ENCODE measurements at regions not wholly inside any gene's neighbourhood (a gene's known extent, or its start where the extent isn't known, plus 50 kb on each side); places are given as distances from the start of the nearest gene placed in this dataset.

GRCh38 chr17:34117332-34117731 is 137.8 kb upstream of the CCL2 start:
- Histone ChIP-seq H3K36me3 (ENCODE audit: insufficient read depth, low read length) (no peaks in the 10 kb centered on the region), H3K79me2 (ENCODE audit: control insufficient read depth, insufficient read depth, low read length, unreplicated experiment) (no peaks in the 10 kb centered on the region), H3K4me1 (ENCODE audit: control insufficient read depth, insufficient read depth, low read length, unreplicated experiment) (no peaks in the 10 kb centered on the region), H3K4me3 (ENCODE audit: low read depth, low read length) (no peak overlapping the region), H3K27me3 (ENCODE audit: insufficient read depth, low read length) (no peaks in the 10 kb centered on the region), H3K27ac (ENCODE audit: low read depth, low read length) (no peak overlapping the region), H2AFZ (ENCODE audit: low read length, unreplicated experiment) (no peak overlapping the region)

- H2AFZ ChIP-seq (ENCODE audit: low read length, unreplicated experiment) = no peak overlapping the region
- H3K4me1 ChIP-seq (ENCODE audit: control insufficient read depth, insufficient read depth, low read length, unreplicated experiment) = no peaks in the 10 kb centered on the region
- H3K27me3 ChIP-seq (ENCODE audit: insufficient read depth, low read length) = no peaks in the 10 kb centered on the region
- H3K79me2 ChIP-seq (ENCODE audit: control insufficient read depth, insufficient read depth, low read length, unreplicated experiment) = no peaks in the 10 kb centered on the region
- no peak overlapping the region for H3K27ac ChIP-seq (ENCODE audit: low read depth, low read length)
- no peak overlapping the region for H3K4me3 ChIP-seq (ENCODE audit: low read depth, low read length)
- H3K36me3 ChIP-seq (ENCODE audit: insufficient read depth, low read length) = no peaks in the 10 kb centered on the region
These were observed 137.3 kb upstream of the CCL2 start for GRCh38 chr17:34117811-34118210.

- Histone ChIP-seq H3K79me2 (ENCODE audit: control insufficient read depth, insufficient read depth, low read length, unreplicated experiment) (no peaks in the 10 kb centered on the region), H3K27me3 (ENCODE audit: insufficient read depth, low read length) (no peaks in the 10 kb centered on the region), H3K27ac (ENCODE audit: low read depth, low read length) (no peak overlapping the region), H2AFZ (ENCODE audit: low read length, unreplicated experiment) (no peak overlapping the region), H3K36me3 (ENCODE audit: insufficient read depth, low read length) (no peaks in the 10 kb centered on the region), H3K4me1 (ENCODE audit: control insufficient read depth, insufficient read depth, low read length, unreplicated experiment) (no peaks in the 10 kb centered on the region), H3K4me3 (ENCODE audit: low read depth, low read length) (no peak overlapping the region)
These were observed 136.5 kb upstream of the CCL2 start for GRCh38 chr17:34118564-34118963.

- Histone ChIP-seq H3K27me3 (ENCODE audit: insufficient read depth, low read length) (no peaks in the 10 kb centered on the region), H3K27ac (ENCODE audit: low read depth, low read length) (no peak overlapping the region), H2AFZ (ENCODE audit: low read length, unreplicated experiment) (no peak overlapping the region), H3K4me3 (ENCODE audit: low read depth, low read length) (no peak overlapping the region), H3K4me1 (ENCODE audit: control insufficient read depth, insufficient read depth, low read length, unreplicated experiment) (no peaks in the 10 kb centered on the region), H3K36me3 (ENCODE audit: insufficient read depth, low read length) (no peaks in the 10 kb centered on the region), H3K79me2 (ENCODE audit: control insufficient read depth, insufficient read depth, low read length, unreplicated experiment) (no peaks in the 10 kb centered on the region)
These were observed 133.8 kb upstream of the CCL2 start for GRCh38 chr17:34121311-34121710.

GRCh38 chr17:34122515-34122914 is 132.6 kb upstream of the CCL2 start:
- no peaks in the 10 kb centered on the region for H3K27me3 ChIP-seq (ENCODE audit: insufficient read depth, low read length)
- H3K4me3 ChIP-seq (ENCODE audit: low read depth, low read length) = no peak overlapping the region
- H3K79me2 ChIP-seq (ENCODE audit: control insufficient read depth, insufficient read depth, low read length, unreplicated experiment) = no peaks in the 10 kb centered on the region
- H3K36me3 ChIP-seq (ENCODE audit: insufficient read depth, low read length) = no peaks in the 10 kb centered on the region
- H2AFZ ChIP-seq (ENCODE audit: low read length, unreplicated experiment) = no peak overlapping the region
- no peak overlapping the region for H3K27ac ChIP-seq (ENCODE audit: low read depth, low read length)
- H3K4me1 ChIP-seq (ENCODE audit: control insufficient read depth, insufficient read depth, low read length, unreplicated experiment) = no peaks in the 10 kb centered on the region

GRCh38 chr17:34125010-34125409 is 130.1 kb upstream of the CCL2 start:
- no peaks in the 10 kb centered on the region for H3K27me3 ChIP-seq (ENCODE audit: insufficient read depth, low read length)
- H3K79me2 ChIP-seq (ENCODE audit: control insufficient read depth, insufficient read depth, low read length, unreplicated experiment) = no peaks in the 10 kb centered on the region

GRCh38 chr17:34125921-34126320 is 129.2 kb upstream of the CCL2 start:
- no peaks in the 10 kb centered on the region for H3K27me3 ChIP-seq (ENCODE audit: insufficient read depth, low read length)
- H3K36me3 ChIP-seq (ENCODE audit: insufficient read depth, low read length) = no peaks in the 10 kb centered on the region
- H2AFZ ChIP-seq (ENCODE audit: low read length, unreplicated experiment) = no peak overlapping the region
- H3K79me2 ChIP-seq (ENCODE audit: control insufficient read depth, insufficient read depth, low read length, unreplicated experiment) = no peaks in the 10 kb centered on the region
- no peak overlapping the region for H3K27ac ChIP-seq (ENCODE audit: low read depth, low read length)
- H3K4me3 ChIP-seq (ENCODE audit: low read depth, low read length) = no peak overlapping the region
- no peaks in the 10 kb centered on the region for H3K4me1 ChIP-seq (ENCODE audit: control insufficient read depth, insufficient read depth, low read length, unreplicated experiment)

More at GRCh38 chr17:34125010-34125409, 130.1 kb upstream of the CCL2 start:
- no peaks in the 10 kb centered on the region for H3K36me3 ChIP-seq (ENCODE audit: insufficient read depth, low read length)
- H3K27ac ChIP-seq (ENCODE audit: low read depth, low read length) = no peak overlapping the region
- no peak overlapping the region for H3K4me3 ChIP-seq (ENCODE audit: low read depth, low read length)
- H3K4me1 ChIP-seq (ENCODE audit: control insufficient read depth, insufficient read depth, low read length, unreplicated experiment) = no peaks in the 10 kb centered on the region
- no peak overlapping the region for H2AFZ ChIP-seq (ENCODE audit: low read length, unreplicated experiment)

GRCh38 chr17:34126496-34126895 is 128.6 kb upstream of the CCL2 start:
- Histone ChIP-seq H3K27ac (ENCODE audit: low read depth, low read length) (no peak overlapping the region), H3K27me3 (ENCODE audit: insufficient read depth, low read length) (no peaks in the 10 kb centered on the region), H3K4me1 (ENCODE audit: control insufficient read depth, insufficient read depth, low read length, unreplicated experiment) (no peaks in the 10 kb centered on the region), H2AFZ (ENCODE audit: low read length, unreplicated experiment) (no peak overlapping the region), H3K36me3 (ENCODE audit: insufficient read depth, low read length) (no peaks in the 10 kb centered on the region), H3K79me2 (ENCODE audit: control insufficient read depth, insufficient read depth, low read length, unreplicated experiment) (no peaks in the 10 kb centered on the region), H3K4me3 (ENCODE audit: low read depth, low read length) (no peak overlapping the region)

GRCh38 chr17:34126965-34127364 is 128.1 kb upstream of the CCL2 start:
- Histone ChIP-seq H3K36me3 (ENCODE audit: insufficient read depth, low read length) (no peaks in the 10 kb centered on the region), H3K79me2 (ENCODE audit: control insufficient read depth, insufficient read depth, low read length, unreplicated experiment) (no peaks in the 10 kb centered on the region), H3K27ac (ENCODE audit: low read depth, low read length) (no peak overlapping the region), H3K27me3 (ENCODE audit: insufficient read depth, low read length) (no peaks in the 10 kb centered on the region), H3K4me3 (ENCODE audit: low read depth, low read length) (no peak overlapping the region), H2AFZ (ENCODE audit: low read length, unreplicated experiment) (no peak overlapping the region), H3K4me1 (ENCODE audit: control insufficient read depth, insufficient read depth, low read length, unreplicated experiment) (no peaks in the 10 kb centered on the region)

- Histone ChIP-seq H3K4me1 (ENCODE audit: control insufficient read depth, insufficient read depth, low read length, unreplicated experiment) (no peaks in the 10 kb centered on the region), H3K27me3 (ENCODE audit: insufficient read depth, low read length) (no peaks in the 10 kb centered on the region)
These were observed 124.5 kb upstream of the CCL2 start for GRCh38 chr17:34130544-34130943.

GRCh38 chr17:34131386-34131785 is 123.7 kb upstream of the CCL2 start:
- no peak overlapping the region for H3K4me3 ChIP-seq (ENCODE audit: low read depth, low read length)

More at GRCh38 chr17:34130544-34130943, 124.5 kb upstream of the CCL2 start:
- Histone ChIP-seq H2AFZ (ENCODE audit: low read length, unreplicated experiment) (no peak overlapping the region), H3K27ac (ENCODE audit: low read depth, low read length) (no peak overlapping the region), H3K4me3 (ENCODE audit: low read depth, low read length) (no peak overlapping the region), H3K79me2 (ENCODE audit: control insufficient read depth, insufficient read depth, low read length, unreplicated experiment) (no peaks in the 10 kb centered on the region), H3K36me3 (ENCODE audit: insufficient read depth, low read length) (no peaks in the 10 kb centered on the region)

More at GRCh38 chr17:34131386-34131785, 123.7 kb upstream of the CCL2 start:
- no peaks in the 10 kb centered on the region for H3K27me3 ChIP-seq (ENCODE audit: insufficient read depth, low read length)
- H2AFZ ChIP-seq (ENCODE audit: low read length, unreplicated experiment) = no peak overlapping the region
- no peaks in the 10 kb centered on the region for H3K79me2 ChIP-seq (ENCODE audit: control insufficient read depth, insufficient read depth, low read length, unreplicated experiment)
- H3K36me3 ChIP-seq (ENCODE audit: insufficient read depth, low read length) = no peaks in the 10 kb centered on the region
- no peak overlapping the region for H3K27ac ChIP-seq (ENCODE audit: low read depth, low read length)
- H3K4me1 ChIP-seq (ENCODE audit: control insufficient read depth, insufficient read depth, low read length, unreplicated experiment) = no peaks in the 10 kb centered on the region
